ENCODE measurements at regions not wholly inside any gene's neighbourhood (a gene's known extent, or its start where the extent isn't known, plus 50 kb on each side); places are given as distances from the start of the nearest gene placed in this dataset.
"Not testable (repeated sequence)": the region's sequence is repeated elsewhere in the genome, so short reads cannot be mapped to it uniquely, and the experiment has no call there.

DNA sequence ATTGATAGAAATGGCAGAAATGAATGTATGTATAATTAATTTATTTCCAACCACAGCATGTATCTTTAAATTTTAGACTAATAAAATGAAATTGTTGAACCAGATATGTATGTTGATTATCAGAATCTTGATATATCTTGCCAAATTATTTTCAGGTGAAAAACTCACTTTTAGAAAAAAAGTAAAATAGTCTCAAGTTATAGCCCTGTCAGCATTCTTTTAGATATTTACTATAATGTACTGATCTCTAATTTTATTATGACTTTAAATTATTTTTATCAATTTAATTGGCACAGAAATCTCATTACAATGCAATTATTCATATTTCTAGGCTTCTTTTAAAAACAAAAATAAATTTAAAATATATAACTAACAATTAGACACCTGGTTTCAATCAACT, 1990.4 kb upstream of the CDH6 start:
- no peak for DNase-seq (ENCODE audit: extremely low read depth, insufficient read length)
- H3K27me3 ChIP-seq (replicated peaks; ENCODE audit: control insufficient read depth, insufficient read depth, low read length) = no peaks in the 10 kb centered on the region
- no peaks in the 10 kb centered on the region for H3K36me3 ChIP-seq (ENCODE audit: control insufficient read depth, insufficient read depth, low read length)
- TF ChIP-seq, protein P1, sequence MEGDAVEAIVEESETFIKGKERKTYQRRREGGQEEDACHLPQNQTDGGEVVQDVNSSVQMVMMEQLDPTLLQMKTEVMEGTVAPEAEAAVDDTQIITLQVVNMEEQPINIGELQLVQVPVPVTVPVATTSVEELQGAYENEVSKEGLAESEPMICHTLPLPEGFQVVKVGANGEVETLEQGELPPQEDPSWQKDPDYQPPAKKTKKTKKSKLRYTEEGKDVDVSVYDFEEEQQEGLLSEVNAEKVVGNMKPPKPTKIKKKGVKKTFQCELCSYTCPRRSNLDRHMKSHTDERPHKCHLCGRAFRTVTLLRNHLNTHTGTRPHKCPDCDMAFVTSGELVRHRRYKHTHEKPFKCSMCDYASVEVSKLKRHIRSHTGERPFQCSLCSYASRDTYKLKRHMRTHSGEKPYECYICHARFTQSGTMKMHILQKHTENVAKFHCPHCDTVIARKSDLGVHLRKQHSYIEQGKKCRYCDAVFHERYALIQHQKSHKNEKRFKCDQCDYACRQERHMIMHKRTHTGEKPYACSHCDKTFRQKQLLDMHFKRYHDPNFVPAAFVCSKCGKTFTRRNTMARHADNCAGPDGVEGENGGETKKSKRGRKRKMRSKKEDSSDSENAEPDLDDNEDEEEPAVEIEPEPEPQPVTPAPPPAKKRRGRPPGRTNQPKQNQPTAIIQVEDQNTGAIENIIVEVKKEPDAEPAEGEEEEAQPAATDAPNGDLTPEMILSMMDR (IDR thresholded peaks at IDR 0.05; ENCODE audit: insufficient read depth, low read length, poor library complexity, severe bottlenecking) = no peak
- H3K4me3 ChIP-seq (replicated peaks; ENCODE audit: low read depth, low read length) = no peak overlapping the region

DNA sequence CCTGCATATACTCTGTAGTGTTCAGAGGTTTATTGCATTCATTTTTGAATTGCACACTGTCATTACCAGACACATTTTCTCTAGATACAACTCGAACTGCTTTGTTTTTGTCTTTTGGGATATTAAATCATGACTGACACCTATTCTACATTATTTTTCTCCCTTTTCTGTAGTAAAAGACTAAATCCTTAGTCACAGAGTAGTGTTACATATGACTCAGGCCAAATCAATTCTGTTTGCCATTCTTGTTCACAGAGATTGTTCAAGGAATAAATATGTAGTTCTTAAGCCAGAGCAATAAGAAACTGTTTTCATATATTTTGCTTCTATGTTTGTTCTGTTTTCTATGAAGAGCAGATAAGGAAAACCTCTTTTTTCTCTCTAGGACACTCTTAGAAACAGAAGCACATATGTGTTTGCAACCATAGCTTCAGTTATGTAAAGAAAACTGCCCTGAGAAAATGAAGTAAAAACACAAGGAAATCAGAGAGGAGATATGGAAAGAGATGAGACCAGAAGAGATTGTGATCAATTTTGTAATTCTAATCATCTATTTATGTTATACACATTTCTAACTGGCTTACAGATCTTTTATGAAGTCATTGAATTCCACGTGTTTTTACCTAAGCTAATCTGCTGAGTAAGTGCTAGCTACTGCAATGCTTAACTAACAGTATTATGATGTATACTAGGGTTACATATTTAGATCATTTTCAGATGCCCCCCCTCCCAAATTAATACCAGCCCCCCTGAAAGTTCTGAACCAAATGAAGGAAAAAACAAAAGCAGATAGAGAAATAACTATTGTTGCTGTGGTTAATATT, 1995.6 kb upstream of the CDH6 start:
- TF ChIP-seq, protein P1 (IDR thresholded peaks at IDR 0.05; ENCODE audit: insufficient read depth, low read length, poor library complexity, severe bottlenecking) = no peak

DNA sequence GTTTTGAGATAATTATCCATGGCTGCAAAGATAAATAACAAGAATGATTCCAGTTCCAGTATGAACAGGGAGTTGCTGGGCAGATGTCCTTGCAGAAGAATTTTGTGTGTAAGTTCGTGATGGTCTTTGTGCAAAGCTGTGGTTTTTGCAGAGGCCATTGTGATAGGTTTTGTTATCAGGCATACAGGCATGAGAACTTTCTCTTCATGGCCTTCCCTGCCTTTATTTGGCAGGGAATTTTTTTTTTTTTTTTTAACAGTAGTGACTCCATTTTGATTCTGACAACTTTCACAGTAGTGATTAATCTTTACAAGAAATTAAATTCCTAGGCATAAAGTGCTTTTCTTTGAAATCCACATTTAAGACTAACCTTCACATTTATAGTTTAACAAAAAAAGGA, 1999.5 kb upstream of the CDH6 start:
- TF ChIP-seq, protein P1 (IDR thresholded peaks at IDR 0.05; ENCODE audit: insufficient read depth, low read length, poor library complexity, severe bottlenecking) = no peak
- no peak overlapping the region for H3K4me3 ChIP-seq (replicated peaks; ENCODE audit: low read depth, low read length)
- no peaks in the 10 kb centered on the region for H3K36me3 ChIP-seq (ENCODE audit: control insufficient read depth, insufficient read depth, low read length)
- no peaks in the 10 kb centered on the region for H3K27me3 ChIP-seq (replicated peaks; ENCODE audit: control insufficient read depth, insufficient read depth, low read length)
- DNase-seq (ENCODE audit: extremely low read depth, insufficient read length) = no peak

More for the DNA sequence above, 1995.6 kb upstream of the CDH6 start:
- no peak for DNase-seq (ENCODE audit: extremely low read depth, insufficient read length)
- Histone ChIP-seq H3K4me3 (replicated peaks; ENCODE audit: low read depth, low read length) (no peak overlapping the region), H3K27me3 (replicated peaks; ENCODE audit: control insufficient read depth, insufficient read depth, low read length) (no peaks in the 10 kb centered on the region), H3K36me3 (ENCODE audit: control insufficient read depth, insufficient read depth, low read length) (no peaks in the 10 kb centered on the region)

DNA sequence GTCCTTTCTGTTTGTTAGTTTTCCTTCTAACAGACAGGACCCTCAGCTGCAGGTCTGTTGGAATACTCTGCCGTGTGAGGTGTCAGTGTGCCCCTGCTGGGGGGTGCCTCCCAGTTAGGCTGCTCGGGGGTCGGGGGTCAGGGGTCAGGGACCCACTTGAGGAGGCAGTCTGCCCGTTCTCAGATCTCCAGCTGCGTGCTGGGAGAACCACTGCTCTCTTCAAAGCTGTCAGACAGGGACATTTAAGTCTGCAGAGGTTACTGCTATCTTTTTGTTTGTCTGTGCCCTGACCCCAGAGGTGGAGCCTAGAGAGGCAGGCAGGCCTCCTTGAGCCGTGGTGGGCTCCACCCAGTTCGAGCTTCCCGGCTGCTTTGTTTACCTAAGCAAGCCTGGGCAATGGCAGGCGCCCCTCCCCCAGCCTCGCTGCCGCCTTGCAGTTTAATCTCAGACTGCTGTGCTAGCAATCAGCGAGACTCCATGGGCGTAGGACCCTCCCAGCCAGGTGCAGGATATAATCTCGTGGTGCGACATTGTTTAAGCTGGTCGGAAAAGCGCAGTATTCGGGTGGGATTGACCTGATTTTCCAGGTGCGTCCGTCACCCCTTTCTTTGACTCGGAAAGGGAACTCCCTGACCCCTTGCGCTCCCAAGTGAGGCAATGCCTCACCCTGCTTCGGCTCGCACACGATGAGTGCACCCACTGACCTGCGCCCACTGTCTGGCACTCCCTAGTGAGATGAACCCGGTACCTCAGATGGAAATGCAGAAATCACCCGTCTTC, 2002.0 kb upstream of the CDH6 start:
- H3K36me3 ChIP-seq (ENCODE audit: control insufficient read depth, insufficient read depth, low read length); DNase-seq (ENCODE audit: extremely low read depth, insufficient read length); H3K27me3 ChIP-seq (replicated peaks; ENCODE audit: control insufficient read depth, insufficient read depth, low read length); H3K4me3 ChIP-seq (replicated peaks; ENCODE audit: low read depth, low read length): not testable (repeated sequence)

DNA sequence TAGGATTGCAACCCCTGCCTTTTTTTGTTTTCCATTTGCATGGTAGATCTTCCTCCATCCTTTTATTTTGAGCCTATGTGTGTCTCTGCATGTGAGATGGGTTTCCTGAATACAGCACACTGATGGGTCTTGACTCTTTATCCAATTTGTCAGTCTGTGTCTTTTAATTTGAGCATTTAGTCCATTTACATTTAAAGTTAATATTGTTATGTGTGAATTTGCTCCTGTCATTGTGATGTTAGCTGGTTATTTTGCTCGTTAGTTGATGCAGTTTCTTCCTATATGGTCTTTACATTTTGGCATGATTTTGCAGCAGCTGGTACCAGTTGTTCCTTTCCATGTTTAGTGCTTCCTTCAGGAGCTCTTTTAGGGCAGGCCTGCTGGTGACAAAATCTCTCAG, 2003.1 kb upstream of the CDH6 start:
- H3K4me3 ChIP-seq (replicated peaks; ENCODE audit: low read depth, low read length); H3K36me3 ChIP-seq (ENCODE audit: control insufficient read depth, insufficient read depth, low read length); DNase-seq (ENCODE audit: extremely low read depth, insufficient read length); H3K27me3 ChIP-seq (replicated peaks; ENCODE audit: control insufficient read depth, insufficient read depth, low read length): not testable (repeated sequence)

DNA sequence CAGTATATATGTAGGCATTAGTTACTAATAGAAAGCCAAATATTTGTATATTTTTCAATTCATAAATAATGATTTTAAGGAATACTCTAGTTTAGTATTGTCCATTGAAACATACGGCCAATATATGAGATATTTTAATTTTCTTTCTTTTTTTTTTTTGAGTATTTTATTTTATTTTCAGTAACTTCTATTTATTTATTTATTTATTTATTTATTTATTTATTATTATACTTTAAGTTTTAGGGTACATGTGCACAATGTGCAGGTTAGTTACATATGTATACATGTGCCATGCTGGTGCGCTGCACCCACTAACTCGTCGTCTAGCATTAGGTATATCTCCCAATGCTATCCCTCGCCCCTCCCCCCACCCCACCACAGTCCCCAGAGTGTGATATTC, 2007.1 kb upstream of the CDH6 start:
- not testable (repeated sequence) for H3K4me3 ChIP-seq (replicated peaks; ENCODE audit: low read depth, low read length); H3K36me3 ChIP-seq (ENCODE audit: control insufficient read depth, insufficient read depth, low read length); DNase-seq (ENCODE audit: extremely low read depth, insufficient read length); H3K27me3 ChIP-seq (replicated peaks; ENCODE audit: control insufficient read depth, insufficient read depth, low read length)

DNA sequence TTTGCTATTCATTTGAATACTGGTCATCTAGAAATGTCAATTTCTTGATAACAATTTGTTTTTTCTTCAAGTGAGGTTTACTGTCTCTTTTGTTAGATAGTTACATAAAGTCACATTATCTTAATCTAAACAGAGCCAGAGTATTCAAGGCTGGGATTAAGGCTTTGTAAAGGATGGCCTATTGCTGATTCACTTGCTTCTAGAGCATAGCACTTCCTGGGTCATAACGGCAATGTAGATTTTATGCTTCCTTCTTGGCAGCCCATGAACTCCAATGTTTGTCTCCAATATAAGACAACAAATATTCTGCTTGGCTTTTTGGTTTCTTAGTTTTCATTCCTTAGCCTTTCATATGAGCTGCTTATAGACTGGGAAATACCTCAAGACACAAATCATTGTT, 2007.9 kb upstream of the CDH6 start:
- H3K4me3 ChIP-seq (replicated peaks; ENCODE audit: low read depth, low read length) = no peak overlapping the region
- H3K27me3 ChIP-seq (replicated peaks; ENCODE audit: control insufficient read depth, insufficient read depth, low read length) = no peaks in the 10 kb centered on the region
- no peak for DNase-seq (ENCODE audit: extremely low read depth, insufficient read length)
- TF ChIP-seq, protein P1 (IDR thresholded peaks at IDR 0.05; ENCODE audit: insufficient read depth, low read length, poor library complexity, severe bottlenecking) = no peak
- no peaks in the 10 kb centered on the region for H3K36me3 ChIP-seq (ENCODE audit: control insufficient read depth, insufficient read depth, low read length)

All from GM06990 (cell line).